ENCODE measurements at regions not wholly inside any gene's neighbourhood (a gene's known extent, or its start where the extent isn't known, plus 50 kb on each side); places are given as distances from the start of the nearest gene placed in this dataset.

DNA sequence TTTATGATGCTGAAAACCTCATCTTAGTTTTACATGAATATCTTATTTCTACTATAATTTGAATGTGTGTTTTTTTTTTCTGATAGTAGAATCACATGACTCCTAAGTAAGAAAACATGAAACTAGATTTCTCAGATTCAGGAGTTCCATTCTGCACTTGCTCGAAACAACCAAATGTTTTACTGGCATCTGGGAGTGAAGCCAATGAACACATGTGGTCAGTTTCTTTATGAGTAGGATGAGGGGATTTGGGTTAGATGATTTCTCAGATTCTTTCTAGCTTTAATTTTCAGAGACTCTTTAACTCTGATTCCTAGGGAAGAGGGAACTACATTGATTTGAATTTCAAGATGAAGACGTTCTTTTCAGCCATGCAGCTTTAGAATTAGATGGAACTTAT lies 225.0 kb upstream of the NT5C1B start:
- DNase-seq = no peak

DNA sequence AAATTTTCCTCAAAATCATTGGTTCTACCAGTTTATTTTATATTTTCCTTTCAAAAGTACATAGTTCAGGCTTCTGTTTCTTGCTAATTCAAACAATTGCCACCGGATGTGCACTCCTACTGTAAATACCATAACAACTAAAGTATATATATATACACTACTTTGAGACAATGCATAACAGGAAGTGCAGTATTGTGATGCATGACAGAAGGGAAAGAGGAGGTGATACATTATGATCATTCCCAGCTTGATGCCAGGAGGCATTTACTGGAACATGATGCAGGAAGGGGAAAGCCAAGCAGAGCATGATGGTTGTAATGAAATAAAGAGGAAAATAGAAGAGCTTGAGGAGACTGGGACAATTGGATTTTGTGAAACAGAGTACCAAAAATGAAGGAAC lies 215.2 kb upstream of the NT5C1B start:
- no peak for DNase-seq

DNA sequence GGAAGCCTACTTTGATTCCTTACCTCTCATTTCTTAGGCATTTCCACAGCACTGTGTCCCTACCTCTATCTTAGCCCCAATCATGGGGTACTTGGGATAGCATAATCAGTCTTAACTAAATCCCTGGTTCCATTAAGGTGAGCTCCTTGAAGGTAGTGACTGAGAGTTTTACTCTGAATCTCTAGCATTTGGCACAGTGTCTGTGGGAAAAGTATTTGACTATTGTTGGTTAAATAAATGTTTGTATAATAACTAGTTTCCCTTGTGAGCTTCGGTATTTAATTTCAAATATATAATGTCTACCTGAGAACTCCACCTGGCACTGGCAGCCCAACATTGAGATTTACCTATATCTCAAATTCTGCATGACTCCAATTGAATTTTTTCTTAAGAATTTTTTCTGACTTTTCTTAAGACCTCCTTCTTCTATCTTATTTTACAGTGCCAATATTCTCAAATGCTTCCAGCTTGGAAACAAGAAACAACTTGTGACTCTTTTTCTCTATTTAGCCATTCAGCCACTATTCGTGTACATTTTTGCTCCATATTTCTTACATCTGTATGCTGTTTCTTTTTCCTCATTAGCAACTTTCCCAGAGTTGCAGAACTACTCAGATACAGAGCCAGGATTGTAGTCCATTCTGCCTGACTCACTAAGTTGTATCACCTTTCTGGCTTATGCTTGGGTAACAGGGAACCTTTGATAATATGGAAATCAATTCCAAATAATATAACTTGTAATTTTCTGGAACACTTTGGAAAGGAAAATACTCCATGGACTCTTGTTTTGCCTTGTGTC lies 214.0 kb upstream of the NT5C1B start:
- no peak for DNase-seq

GRCh38 chr2:18800240-18800971 lies 211.0 kb upstream of the NT5C1B start:
- DNase-seq = no peak

GRCh38 chr2:18799397-18799796 lies 210.0 kb upstream of the NT5C1B start:
- DNase-seq = no peak

DNA sequence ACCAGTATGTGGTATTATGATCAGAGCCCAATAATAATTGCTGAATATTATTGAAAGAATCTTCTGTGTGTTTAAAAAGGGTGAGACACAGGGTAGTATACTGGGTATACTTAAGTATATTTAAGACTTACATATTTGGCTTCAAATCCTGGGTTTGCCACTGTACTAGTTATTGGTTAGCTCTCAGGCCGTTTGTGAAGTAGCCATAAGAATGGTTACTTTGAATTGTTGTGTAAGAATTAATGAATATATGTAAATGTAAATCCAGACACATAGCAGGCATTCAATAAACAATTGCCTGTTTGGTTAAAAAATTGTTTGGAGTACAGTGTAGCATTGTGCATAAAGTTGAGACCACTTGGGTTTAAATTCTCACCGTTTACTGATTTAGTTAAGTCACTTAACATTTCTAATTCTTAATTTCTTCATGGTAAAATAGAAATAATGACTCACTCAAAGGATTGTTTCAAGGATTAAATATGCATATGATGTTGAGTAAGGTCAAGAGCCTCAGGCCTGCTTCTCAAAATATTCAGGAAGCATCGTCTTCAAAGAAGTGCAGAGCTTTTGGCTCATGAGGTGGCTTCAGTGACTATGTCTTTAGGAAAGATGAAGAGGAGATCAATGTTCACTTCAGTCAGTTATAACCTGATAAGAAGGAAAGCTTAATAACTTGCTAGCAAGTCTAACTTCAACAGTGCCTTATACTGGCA lies 207.9 kb upstream of the NT5C1B start:
- no peak for DNase-seq

DNA sequence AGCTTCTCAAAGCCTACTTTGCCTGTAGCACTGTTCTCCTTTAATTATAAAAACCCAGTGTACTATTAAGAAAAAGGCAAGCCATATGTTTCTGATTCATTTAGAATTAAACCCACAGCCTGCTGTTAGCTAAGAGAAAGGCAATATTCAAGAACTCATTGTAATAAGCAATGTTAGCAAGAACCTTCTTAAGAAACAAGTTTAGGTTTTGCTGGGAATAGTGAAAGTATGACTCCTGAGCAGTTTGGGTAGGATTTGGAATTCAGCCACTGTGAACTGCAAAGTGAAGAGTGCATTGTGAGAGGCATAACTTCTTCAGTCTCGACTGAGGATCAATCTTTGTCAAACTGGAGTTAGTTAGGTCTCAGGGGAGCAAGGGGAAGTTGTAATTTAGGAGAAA lies 206.5 kb upstream of the NT5C1B start:
- DNase-seq = no peak

GRCh38 chr2:18792684-18793083 lies 203.3 kb upstream of the NT5C1B start:
- DNase-seq = no peak

DNA sequence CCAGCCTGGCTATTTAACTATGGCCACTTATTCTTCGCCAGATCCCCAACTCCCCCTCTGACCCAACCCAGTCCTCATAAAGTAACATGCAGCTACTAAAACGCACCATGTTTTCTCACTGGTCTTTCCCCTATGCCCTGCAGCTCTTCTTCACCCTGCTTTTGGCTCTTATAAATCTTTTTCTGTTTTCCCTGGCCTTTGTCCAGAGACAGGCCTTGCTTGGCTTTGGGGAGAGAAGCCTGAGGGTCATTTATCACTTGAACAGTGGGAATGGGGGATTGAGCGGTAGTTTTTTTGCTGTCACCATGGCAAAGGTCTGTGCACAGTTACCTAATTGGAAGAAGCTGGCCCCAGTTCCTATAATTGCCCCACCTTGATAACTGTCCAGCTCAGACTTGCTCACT lies 202.9 kb upstream of the NT5C1B start:
- DNase-seq = no peak

DNA sequence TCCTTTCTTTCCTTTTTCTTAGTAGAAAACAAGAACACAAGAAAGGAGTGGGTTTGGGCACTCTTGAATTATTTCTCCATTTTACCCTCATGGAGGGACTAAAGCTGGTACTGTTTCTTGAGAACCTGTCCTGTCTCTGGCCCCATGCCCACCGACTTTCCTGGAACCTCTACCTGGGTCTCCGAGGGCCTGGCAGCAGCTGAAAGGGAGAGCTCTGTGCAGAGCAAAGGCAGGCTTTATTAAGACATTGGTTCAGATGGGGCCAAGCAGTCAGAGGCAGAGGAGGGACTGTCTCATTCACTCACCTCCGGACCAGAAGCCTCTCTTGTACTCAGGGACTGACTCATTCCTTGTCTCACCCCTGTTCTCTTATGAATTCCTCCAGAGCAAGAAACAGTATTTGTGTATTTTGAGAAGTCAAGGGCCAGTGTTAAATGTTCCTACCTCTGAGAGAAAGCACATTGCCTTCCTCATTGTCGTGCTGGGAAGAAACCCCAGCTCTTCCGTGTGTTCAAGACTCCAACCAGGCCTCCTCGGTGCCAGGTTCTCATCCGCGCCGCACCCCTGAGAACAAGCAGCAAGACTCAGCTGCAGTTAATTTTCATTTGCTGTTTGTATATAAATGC lies 201.9 kb upstream of the NT5C1B start:
- DNase-seq = no peak

DNA sequence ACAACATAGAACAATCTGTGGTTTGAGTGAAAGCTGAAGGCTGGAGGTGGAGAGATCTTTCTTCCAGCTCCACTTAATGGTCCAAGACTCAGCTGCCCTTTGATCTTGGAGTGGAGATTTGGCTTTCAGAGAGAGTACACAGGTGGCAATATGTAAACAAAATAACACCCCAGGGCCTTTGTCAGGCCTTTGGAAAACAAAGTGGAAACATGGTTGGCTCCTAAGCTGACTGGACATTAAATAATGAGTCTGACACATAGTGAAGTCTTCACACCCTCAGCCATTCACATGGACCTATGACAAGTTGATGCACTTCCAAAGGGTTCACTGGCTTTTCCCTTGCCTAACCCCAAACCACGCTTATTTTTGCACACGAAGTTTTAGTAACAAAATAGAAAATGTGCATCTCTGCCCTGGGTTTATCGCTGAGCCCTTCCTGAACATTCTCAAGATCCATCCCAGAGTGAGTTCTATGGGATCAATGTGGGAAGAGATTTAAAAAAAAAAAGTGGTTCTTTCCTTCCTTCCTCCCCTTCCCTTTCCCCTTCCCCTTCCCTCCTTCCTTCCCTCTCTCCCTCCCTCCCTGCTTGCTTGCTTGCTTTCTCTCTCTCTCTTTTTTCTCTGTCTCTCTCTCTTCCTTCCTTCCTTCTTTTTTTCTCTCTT lies 201.3 kb upstream of the NT5C1B start:
- DNase-seq = no peak

GRCh38 chr2:18788592-18788991 lies 199.2 kb upstream of the NT5C1B start:
- DNase-seq = no peak

GRCh38 chr2:18787726-18788125 lies 198.4 kb upstream of the NT5C1B start:
- DNase-seq = no peak

DNA sequence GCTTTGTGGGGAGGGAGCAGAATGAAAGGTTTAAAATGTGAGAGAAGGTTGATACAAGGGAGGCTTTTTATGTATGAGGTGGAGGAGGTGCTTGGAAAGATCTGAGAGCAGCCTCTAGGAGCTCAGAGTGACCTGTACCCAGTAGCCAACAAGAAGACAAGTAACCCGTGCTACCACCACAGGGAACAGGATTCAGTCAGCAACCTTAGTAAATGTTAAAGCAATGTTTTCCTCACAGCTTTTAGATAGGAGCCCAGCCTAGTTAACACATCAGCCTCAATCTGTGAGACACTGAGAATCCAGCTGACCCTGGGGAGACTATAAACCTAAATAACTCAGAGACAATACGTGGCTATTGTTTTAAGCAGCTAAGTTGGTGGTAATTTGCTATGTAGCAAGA lies 194.9 kb upstream of the NT5C1B start:
- DNase-seq = no peak

DNA sequence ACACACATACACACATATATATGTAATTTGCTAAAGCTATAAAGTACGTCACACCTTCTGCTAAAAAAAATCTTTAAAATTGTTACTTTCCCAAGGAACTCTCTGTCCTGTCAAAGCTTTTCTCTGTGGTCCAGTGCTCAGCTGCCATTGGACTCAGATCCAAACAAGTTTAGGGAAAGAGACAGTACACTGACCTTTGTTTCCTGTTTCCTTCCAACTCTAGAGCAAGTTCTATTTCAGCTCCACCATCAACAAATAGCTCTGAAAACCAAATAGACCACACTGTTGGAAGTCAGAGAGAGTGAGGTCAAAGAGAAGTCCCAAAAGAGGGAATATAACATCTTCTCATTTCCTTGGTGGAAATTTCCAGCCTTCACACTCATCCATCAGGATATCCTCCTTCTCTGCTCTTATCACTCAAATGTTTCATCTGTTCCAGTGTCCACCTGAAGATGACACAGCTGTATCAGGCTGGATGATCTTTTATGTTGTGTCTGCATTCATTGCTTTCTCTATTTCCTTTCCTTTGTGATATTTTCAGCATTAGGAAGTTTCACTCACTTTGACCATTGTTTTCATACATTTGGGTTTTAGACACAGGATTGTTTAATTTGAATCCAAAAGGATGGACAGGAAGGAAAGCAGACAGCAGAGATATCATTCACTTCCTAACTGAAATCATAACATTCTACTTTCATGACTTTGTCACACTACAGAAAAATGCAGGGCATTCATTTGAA lies 192.3 kb upstream of the NT5C1B start:
- DNase-seq = no peak

GRCh38 chr2:18777250-18777812 lies 188.0 kb upstream of the NT5C1B start:
- DNase-seq = no peak

DNA sequence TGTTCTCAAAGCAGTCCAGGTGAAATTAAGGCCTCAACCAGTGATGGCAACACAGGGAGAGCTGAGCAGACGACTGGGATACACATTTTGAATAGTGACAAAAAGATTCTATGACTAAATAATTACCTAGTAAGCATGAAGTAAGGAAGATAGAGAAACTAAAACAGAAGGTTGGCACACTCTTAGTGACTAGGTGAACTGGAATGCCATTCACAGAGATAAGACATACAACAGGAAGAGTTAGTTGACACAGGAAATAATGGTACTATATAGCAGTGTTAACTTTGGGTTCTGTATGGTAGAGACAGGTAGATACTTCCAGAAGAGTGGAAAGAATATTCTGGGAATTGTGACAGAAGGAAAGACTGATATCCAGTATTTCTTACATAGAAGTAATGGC lies 181.8 kb upstream of the NT5C1B start:
- no peak for DNase-seq

GRCh38 chr2:18763338-18763737 lies 174.0 kb upstream of the NT5C1B start:
- no peak for DNase-seq

DNA sequence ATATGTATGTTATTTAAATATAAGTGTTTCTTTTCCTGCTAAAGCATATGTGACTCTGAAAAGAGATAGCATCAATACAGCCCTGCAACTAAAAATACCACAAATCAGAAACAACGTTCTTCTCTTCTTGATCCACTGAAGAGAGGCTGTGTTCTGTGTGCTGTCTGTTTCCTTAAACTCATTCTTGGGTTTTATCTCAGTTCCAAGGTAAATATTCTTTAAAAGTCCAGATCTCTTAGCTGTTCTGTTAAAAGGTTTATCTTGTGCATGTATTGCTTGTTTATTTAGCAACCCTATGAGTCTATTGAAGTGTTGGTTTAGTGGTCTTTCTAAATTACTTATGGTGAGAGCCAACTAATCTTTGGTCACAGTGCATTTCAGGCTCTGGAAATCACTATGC lies 173.3 kb upstream of the NT5C1B start:
- DNase-seq = no peak

DNA sequence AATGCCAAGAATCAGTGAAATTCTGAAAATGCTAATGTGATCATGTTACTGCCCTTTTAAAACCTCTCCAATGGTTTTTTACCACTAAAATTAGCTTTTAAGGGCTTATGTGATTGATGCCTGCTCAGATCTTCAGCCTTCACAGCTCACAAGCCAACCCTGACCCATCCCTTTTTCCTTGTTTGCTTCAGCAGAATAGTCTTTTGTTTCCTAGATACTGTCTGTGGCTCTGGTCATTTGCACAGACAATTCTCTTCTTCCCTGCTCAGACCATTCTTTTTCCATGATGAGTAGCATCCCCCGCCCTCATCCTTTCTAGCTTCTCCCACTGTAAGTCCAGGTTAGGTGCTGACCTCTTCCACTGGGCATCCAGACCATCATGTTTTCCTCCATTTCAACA lies 164.9 kb upstream of the NT5C1B start:
- DNase-seq = no peak

DNA sequence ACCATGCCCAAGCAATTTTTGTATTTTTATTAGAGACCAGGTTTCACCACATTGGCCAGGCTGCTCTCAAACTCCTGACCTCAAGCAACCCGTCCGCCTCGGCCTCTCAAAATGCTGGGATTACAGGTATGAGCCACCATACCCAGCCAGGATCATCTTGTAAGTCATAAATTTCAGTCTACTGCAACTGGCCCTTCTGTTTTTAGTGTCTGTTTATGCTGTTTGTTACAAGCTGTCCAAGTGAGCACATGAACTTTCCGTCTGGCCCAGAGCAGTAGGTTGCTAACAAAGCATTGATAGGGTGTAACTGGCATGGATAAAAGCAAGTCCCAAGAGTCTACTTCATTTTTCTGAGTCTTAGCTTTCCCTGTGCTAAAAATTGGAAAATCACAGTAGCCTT lies 164.4 kb upstream of the NT5C1B start:
- no peak for DNase-seq

Data from activated naive CD4-positive, alpha-beta T cell (primary cell).